ENCODE measurements at regions not wholly inside any gene's neighbourhood (a gene's known extent, or its start where the extent isn't known, plus 50 kb on each side); places are given as distances from the start of the nearest gene placed in this dataset.

- TF ChIP-seq CTCF (IDR thresholded peaks at IDR 0.05) (no peak), RAD21 (IDR thresholded peaks at IDR 0.05; ENCODE audit: low read length) (no peak), IRF3 (IDR thresholded peaks at IDR 0.05; ENCODE audit: low read depth, low read length) (no peak), EZH2phosphoT487 (IDR thresholded peaks at IDR 0.05; ENCODE audit: borderline replicate concordance, low read depth) (no peak), EP300 (IDR thresholded peaks at IDR 0.05; ENCODE audit: borderline replicate concordance in 1 of 2, low read depth in 1 of 2, low read length in 1 of 2) (no peak), GATA2 (CRISPR knock-in tag; IDR thresholded peaks at IDR 0.05) (no peak), TAF1 (IDR thresholded peaks at IDR 0.05; ENCODE audit: borderline replicate concordance, low read depth, low read length) (no peak), FOSL2 (IDR thresholded peaks at IDR 0.05; ENCODE audit: borderline replicate concordance, low read depth) (no peak), SIN3A (IDR thresholded peaks at IDR 0.05; ENCODE audit: borderline replicate concordance, low read depth, low read length) (no peak), CHD2 (IDR thresholded peaks at IDR 0.05; ENCODE audit: low read length, partially characterized antibody) (no peak), RFX5 (IDR thresholded peaks at IDR 0.05; ENCODE audit: low read length) (no peak), POLR2AphosphoS5 (IDR thresholded peaks at IDR 0.05; ENCODE audit: low read depth, low read length) (no peak), FOXM1 (IDR thresholded peaks at IDR 0.05; ENCODE audit: low read depth) (no peak)
- TF ChIP-seq, protein P1, sequence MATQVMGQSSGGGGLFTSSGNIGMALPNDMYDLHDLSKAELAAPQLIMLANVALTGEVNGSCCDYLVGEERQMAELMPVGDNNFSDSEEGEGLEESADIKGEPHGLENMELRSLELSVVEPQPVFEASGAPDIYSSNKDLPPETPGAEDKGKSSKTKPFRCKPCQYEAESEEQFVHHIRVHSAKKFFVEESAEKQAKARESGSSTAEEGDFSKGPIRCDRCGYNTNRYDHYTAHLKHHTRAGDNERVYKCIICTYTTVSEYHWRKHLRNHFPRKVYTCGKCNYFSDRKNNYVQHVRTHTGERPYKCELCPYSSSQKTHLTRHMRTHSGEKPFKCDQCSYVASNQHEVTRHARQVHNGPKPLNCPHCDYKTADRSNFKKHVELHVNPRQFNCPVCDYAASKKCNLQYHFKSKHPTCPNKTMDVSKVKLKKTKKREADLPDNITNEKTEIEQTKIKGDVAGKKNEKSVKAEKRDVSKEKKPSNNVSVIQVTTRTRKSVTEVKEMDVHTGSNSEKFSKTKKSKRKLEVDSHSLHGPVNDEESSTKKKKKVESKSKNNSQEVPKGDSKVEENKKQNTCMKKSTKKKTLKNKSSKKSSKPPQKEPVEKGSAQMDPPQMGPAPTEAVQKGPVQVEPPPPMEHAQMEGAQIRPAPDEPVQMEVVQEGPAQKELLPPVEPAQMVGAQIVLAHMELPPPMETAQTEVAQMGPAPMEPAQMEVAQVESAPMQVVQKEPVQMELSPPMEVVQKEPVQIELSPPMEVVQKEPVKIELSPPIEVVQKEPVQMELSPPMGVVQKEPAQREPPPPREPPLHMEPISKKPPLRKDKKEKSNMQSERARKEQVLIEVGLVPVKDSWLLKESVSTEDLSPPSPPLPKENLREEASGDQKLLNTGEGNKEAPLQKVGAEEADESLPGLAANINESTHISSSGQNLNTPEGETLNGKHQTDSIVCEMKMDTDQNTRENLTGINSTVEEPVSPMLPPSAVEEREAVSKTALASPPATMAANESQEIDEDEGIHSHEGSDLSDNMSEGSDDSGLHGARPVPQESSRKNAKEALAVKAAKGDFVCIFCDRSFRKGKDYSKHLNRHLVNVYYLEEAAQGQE (IDR thresholded peaks at IDR 0.05; ENCODE audit: low read depth, low read length): no peak
These were observed 286.3 kb downstream of the FGFR2 start for GRCh38 chr10:121311812-121312443.

Measured in SK-N-SH (cell line).